ENCODE measurements at regions not wholly inside any gene's neighbourhood (a gene's known extent, or its start where the extent isn't known, plus 50 kb on each side); places are given as distances from the start of the nearest gene placed in this dataset.

- peaks cover 0 to 4% (median 0%) of the 10 kb centered on the region in 5 donors for H3K4me1 ChIP-seq (ENCODE audit: control insufficient read depth in 5 of 5, insufficient read depth in 5 of 5, low read length in 5 of 5)
- TF ChIP-seq CTCF (IDR thresholded peaks at IDR 0.05; ENCODE audit: control extremely low read depth, extremely low read depth), result no peak
- H3K36me3 ChIP-seq (ENCODE audit: control insufficient read depth in 4 of 4, insufficient read depth in 4 of 4, low read length in 4 of 4), result no peaks in the 10 kb centered on the region
- H3K4me3 ChIP-seq, result no peak overlapping the region
- H3K9ac ChIP-seq (ENCODE audit: insufficient read depth in 1 of 2, low read length in 2 of 2), result no peak overlapping the region
- H3K27me3 ChIP-seq (ENCODE audit: control insufficient read depth in 3 of 3, insufficient read depth in 3 of 3, low read length in 2 of 3), result no peaks in the 10 kb centered on the region
- H3K27ac ChIP-seq (ENCODE audit: low read depth in 1 of 2, low read length in 1 of 2), result no peak overlapping the region
- no peak for DNase-seq
- ATAC-seq (ENCODE audit: insufficient read depth, low FRiP score), result no peak
- H3K9me3 ChIP-seq (ENCODE audit: control insufficient read depth in 4 of 4, insufficient read depth in 3 of 4, low read length in 3 of 4), result no peaks in the 10 kb centered on the region
- whole genome bisulfite sequencing, 2 donors, result 66 to 72% methylated on average over 3 of the region's 3 CpGs
Measured at GRCh38 chr7:15764010-15764409, 77.5 kb upstream of the MEOX2 start.

- H3K4me1 ChIP-seq (ENCODE audit: control insufficient read depth in 5 of 5, insufficient read depth in 5 of 5, low read length in 5 of 5), result peaks cover 0 to 6% (median 0%) of the 10 kb centered on the region in 5 donors
- H3K9ac ChIP-seq (ENCODE audit: insufficient read depth in 1 of 2, low read length in 2 of 2), result no peak overlapping the region
- no peak for DNase-seq
- ATAC-seq (ENCODE audit: insufficient read depth, low FRiP score), result no peak
- no peak overlapping the region for H3K27ac ChIP-seq (ENCODE audit: low read depth in 1 of 2, low read length in 1 of 2)
- no peaks in the 10 kb centered on the region for H3K36me3 ChIP-seq (ENCODE audit: control insufficient read depth in 4 of 4, insufficient read depth in 4 of 4, low read length in 4 of 4)
- no peak for TF ChIP-seq CTCF (IDR thresholded peaks at IDR 0.05; ENCODE audit: control extremely low read depth, extremely low read depth)
- no peak overlapping the region for H3K4me3 ChIP-seq
- no peaks in the 10 kb centered on the region for H3K27me3 ChIP-seq (ENCODE audit: control insufficient read depth in 3 of 3, insufficient read depth in 3 of 3, low read length in 2 of 3)
- 58 to 72% methylated on average over 3 of the region's 3 CpGs for WGBS, 2 donors
- no peaks in the 10 kb centered on the region for H3K9me3 ChIP-seq (ENCODE audit: control insufficient read depth in 4 of 4, insufficient read depth in 3 of 4, low read length in 3 of 4)
Measured at GRCh38 chr7:15757041-15758000, 70.8 kb upstream of the MEOX2 start.

- WGBS, 2 donors, result 80 to 84% methylated on average over 2 of the region's 2 CpGs
- H3K9ac ChIP-seq (ENCODE audit: insufficient read depth in 1 of 2, low read length in 2 of 2), result no peak overlapping the region
- no peak for TF ChIP-seq CTCF (IDR thresholded peaks at IDR 0.05; ENCODE audit: control extremely low read depth, extremely low read depth)
- no peaks in the 10 kb centered on the region for H3K27me3 ChIP-seq (ENCODE audit: control insufficient read depth in 3 of 3, insufficient read depth in 3 of 3, low read length in 2 of 3)
- H3K36me3 ChIP-seq (ENCODE audit: control insufficient read depth in 4 of 4, insufficient read depth in 4 of 4, low read length in 4 of 4), result no peaks in the 10 kb centered on the region
- no peaks in the 10 kb centered on the region for H3K9me3 ChIP-seq (ENCODE audit: control insufficient read depth in 4 of 4, insufficient read depth in 3 of 4, low read length in 3 of 4)
- peaks cover 0 to 15% (median 7%) of the 10 kb centered on the region in 5 donors for H3K4me1 ChIP-seq (ENCODE audit: control insufficient read depth in 5 of 5, insufficient read depth in 5 of 5, low read length in 5 of 5)
- no peak for DNase-seq
- ATAC-seq (ENCODE audit: insufficient read depth, low FRiP score), result no peak
- H3K27ac ChIP-seq (ENCODE audit: low read depth in 1 of 2, low read length in 1 of 2), result no peak overlapping the region
- no peak overlapping the region for H3K4me3 ChIP-seq
Measured at GRCh38 chr7:15755061-15755460, 68.6 kb upstream of the MEOX2 start.
